Endothelial cell of umbilical vein (primary cell): ENCODE measurements at regions not wholly inside any gene's neighbourhood (a gene's known extent, or its start where the extent isn't known, plus 50 kb on each side); places are given as distances from the start of the nearest gene placed in this dataset.

Experiments
- CTCF ChIP-seq, 2 donors: IDR thresholded peaks; 1 replicate in 1 of 2; 2 replicates in 1 of 2; pipeline ENCODE4 v1.5.1; 2011; ENCODE audit warnings: low read length in 2 of 2, mild to moderate bottlenecking in 2 of 2, moderate library complexity in 2 of 2, control low read depth in 1 of 2, inconsistent platforms in 1 of 2, low read depth in 1 of 2; ENCODE audit not compliant: insufficient read depth in 1 of 2; ENCODE audit errors: extremely low read depth in 1 of 2
- EZH2 ChIP-seq: IDR thresholded peaks from 2 replicates; pipeline ENCODE4 v1.6.1; 2012; ENCODE audit warnings: borderline replicate concordance, low read depth, mild to moderate bottlenecking, moderate library complexity, low read length, inconsistent platforms; ENCODE audit not compliant: severe bottlenecking

DNA sequence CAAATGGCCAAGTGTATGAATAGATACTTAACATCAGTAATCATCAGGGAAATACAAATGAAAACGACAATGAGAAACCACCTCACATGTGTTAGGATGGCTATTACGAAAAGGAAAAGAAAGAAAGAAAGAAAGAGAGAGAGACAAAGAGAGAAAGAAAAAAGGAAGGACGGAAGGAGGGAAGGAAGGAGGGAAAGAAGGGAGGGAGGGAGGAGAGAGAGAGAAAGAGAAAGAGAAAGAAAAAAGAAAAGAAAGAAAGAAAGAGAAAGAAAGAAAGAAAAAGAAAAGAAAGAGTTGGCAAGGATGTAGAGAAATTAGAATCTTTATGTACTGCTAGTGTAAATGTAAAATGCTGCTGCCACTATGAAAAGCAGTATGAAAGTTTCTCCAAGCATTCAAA, 90.7 kb upstream of the DPT start:
- TF ChIP-seq CTCF (IDR thresholded peaks at IDR 0.05; ENCODE audit: extremely low read depth in 1 of 2, insufficient read depth in 1 of 2, low read depth in 1 of 2, low read length in 2 of 2) (no peak), EZH2 (no peak)
